ENCODE measurements at regions not wholly inside any gene's neighbourhood (a gene's known extent, or its start where the extent isn't known, plus 50 kb on each side); places are given as distances from the start of the nearest gene placed in this dataset.

DNA sequence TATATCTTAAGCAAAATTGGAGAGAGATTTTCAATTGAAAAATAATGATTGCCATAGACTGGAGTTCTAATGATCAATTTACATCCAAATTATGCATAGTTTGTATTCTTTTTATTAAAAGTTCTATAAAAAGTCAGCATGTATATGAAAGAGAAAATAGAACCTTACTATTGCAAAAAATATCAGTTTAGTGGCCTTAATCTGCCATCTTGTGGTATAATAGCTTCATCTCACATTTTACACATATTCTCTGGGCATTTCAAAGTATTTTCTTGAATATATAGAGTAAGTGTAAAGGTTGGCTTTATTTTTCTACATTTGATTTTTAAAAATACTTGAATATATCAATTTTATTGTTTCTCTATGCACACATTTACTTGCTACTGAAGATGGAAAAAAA is 1858.6 kb upstream of the CDH9 start:
- DNase-seq (no peak), ATAC-seq (replicated peaks) (no peak)
- Mint-ChIP-seq H3K27ac (no peak overlapping the region), H3K4me1 (no peaks in the 10 kb centered on the region), H3K4me3 (no peak overlapping the region), H3K9me3 (no peaks in the 10 kb centered on the region), H3K36me3 (no peaks in the 10 kb centered on the region), H3K27me3 (no peaks in the 10 kb centered on the region)

DNA sequence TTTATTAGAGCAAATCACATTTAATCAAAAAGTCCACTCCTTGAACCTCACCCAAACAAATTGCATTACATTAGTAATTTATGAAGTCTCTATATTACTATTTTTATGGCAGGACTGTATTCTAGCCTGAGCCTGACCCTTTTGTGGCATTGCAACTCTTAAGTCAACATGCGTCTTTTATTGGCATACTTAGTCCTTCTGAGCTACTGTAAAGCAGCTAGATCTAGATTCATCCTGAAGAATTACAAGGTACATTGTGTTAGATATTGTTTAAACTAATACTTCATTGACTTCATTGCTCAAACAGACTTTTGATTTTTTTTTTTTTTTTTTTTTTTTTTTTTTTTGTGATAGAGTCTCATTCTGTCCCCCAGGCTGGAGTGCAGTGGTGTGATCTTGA is 1842.5 kb upstream of the CDH9 start:
- Mint-ChIP-seq H3K9me3 (peaks cover 5 to 9% of the 10 kb centered on the region in 2 donors), H3K27me3 (no peaks in the 10 kb centered on the region), H3K36me3 (no peaks in the 10 kb centered on the region), H3K27ac (no peak overlapping the region), H3K4me1 (no peaks in the 10 kb centered on the region), H3K4me3 (no peak overlapping the region)
- DNase-seq: no peak
- no peak for ATAC-seq (replicated peaks)

GRCh38 chr5:28877050-28877449 is 1838.7 kb upstream of the CDH9 start:
- H3K27ac Mint-ChIP-seq: no peak overlapping the region
- peaks cover 0 to 5% of the 10 kb centered on the region in 2 donors for H3K9me3 Mint-ChIP-seq
- no peak for ATAC-seq (replicated peaks)
- H3K4me1 Mint-ChIP-seq: no peaks in the 10 kb centered on the region
- no peak for DNase-seq
- H3K4me3 Mint-ChIP-seq: no peak overlapping the region
- no peaks in the 10 kb centered on the region for H3K27me3 Mint-ChIP-seq
- H3K36me3 Mint-ChIP-seq: no peaks in the 10 kb centered on the region

GRCh38 chr5:28864006-28864405 is 1825.6 kb upstream of the CDH9 start:
- Mint-ChIP-seq H3K36me3 (no peaks in the 10 kb centered on the region), H3K27me3 (no peaks in the 10 kb centered on the region), H3K9me3 (peaks cover 0 to 3% of the 10 kb centered on the region in 2 donors), H3K4me3 (no peak overlapping the region), H3K4me1 (no peaks in the 10 kb centered on the region), H3K27ac (no peak overlapping the region)
- no peak for ATAC-seq (replicated peaks)
- no peak for DNase-seq

DNA sequence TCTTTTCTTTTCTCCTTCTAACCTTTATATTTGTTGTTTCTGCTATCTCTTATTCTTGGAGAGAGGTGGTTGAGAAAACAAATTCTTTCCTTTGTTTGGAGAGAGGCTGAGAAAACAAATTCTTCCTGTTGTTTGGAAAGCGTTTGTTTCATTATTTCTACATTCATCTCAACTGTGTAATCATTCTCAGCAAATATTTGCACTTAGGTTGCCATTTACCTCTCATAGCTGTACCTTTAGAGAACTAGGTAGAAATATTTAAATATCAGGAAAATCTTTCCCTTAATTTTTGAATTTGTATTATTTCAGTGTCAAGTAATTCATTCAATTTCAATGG is 1824.4 kb upstream of the CDH9 start:
- H3K27ac Mint-ChIP-seq: no peak overlapping the region
- no peaks in the 10 kb centered on the region for H3K27me3 Mint-ChIP-seq
- no peaks in the 10 kb centered on the region for H3K36me3 Mint-ChIP-seq

DNA sequence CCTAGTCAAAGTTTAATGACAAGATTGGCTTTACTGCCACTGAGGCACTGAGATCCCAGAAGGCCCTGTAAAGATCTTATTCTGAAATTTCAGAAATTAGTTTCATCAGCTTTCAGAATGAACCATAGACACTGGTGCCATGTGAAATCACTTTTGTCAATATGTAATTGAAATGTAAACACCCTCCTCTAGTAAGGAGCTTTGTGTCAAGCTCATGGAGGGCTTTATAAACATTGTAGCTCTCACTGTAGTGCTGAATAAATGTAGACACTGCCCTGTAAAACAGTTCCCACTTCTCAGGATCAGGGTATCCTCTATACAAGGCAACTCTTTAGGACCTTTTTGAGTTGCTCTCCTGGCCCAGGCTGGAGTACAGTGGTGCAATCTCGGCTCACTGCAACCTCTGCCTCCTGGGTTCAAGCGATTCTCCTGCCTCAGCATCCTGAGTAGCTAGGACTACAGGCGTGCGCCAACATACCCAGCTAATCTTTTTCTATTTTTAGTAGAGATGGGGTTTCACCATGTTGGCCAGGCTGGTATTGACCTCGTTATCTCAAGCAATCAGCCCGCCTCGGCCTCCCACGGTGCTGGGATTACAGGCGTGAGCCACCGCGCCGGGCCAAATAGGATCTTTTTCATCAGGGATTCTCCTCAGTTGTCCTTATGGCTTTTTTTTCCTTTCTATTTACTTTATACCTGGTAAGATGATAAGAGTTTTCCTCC is 1823.9 kb upstream of the CDH9 start:
- ATAC-seq (replicated peaks): no peak
- H3K4me3 Mint-ChIP-seq: no peak overlapping the region

More for the DNA sequence above, 1824.4 kb upstream of the CDH9 start:
- no peak for DNase-seq
- Mint-ChIP-seq H3K4me1 (no peaks in the 10 kb centered on the region), H3K9me3 (peaks cover 0 to 3% of the 10 kb centered on the region in 2 donors), H3K4me3 (no peak overlapping the region)
- no peak for ATAC-seq (replicated peaks)

DNA sequence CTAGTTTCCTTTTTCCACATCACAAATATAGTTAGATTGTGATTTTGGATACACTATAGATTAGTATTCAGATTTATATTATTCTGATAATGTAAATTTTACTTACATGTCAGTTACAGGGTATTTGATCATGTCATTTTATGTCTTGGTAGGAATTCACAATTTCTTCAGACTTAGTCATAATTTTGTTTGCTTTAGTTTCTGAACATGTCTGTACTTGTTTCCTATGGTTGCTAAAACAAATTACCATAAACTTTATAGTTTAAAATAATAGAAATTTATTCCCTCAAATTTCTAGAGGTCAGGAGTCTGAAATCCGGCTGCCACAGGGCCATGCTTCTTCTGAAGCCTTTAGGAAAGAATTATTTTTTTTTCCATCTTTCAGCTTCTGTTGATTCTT is 1817.2 kb upstream of the CDH9 start:
- no peaks in the 10 kb centered on the region for H3K27me3 Mint-ChIP-seq
- H3K27ac Mint-ChIP-seq: no peak overlapping the region
- no peaks in the 10 kb centered on the region for H3K36me3 Mint-ChIP-seq
- H3K4me1 Mint-ChIP-seq: no peaks in the 10 kb centered on the region
- DNase-seq (no peak), ATAC-seq (replicated peaks) (no peak)
- H3K9me3 Mint-ChIP-seq: peaks cover 0 to 1% of the 10 kb centered on the region in 2 donors
- no peak overlapping the region for H3K4me3 Mint-ChIP-seq

More for the DNA sequence above, 1823.9 kb upstream of the CDH9 start:
- H3K9me3 Mint-ChIP-seq: no peaks in the 10 kb centered on the region
- no peak overlapping the region for H3K27ac Mint-ChIP-seq
- H3K27me3 Mint-ChIP-seq: no peaks in the 10 kb centered on the region
- no peaks in the 10 kb centered on the region for H3K4me1 Mint-ChIP-seq
- DNase-seq: no peak
- H3K36me3 Mint-ChIP-seq: no peaks in the 10 kb centered on the region

GRCh38 chr5:28850320-28850921 is 1812.0 kb upstream of the CDH9 start:
- DNase-seq (no peak), ATAC-seq (replicated peaks) (no peak)
- no peaks in the 10 kb centered on the region for H3K4me1 Mint-ChIP-seq
- H3K36me3 Mint-ChIP-seq: no peaks in the 10 kb centered on the region
- no peaks in the 10 kb centered on the region for H3K27me3 Mint-ChIP-seq
- H3K9me3 Mint-ChIP-seq: peaks cover 1 to 5% of the 10 kb centered on the region in 2 donors
- no peak overlapping the region for H3K27ac Mint-ChIP-seq
- H3K4me3 Mint-ChIP-seq: no peak overlapping the region

DNA sequence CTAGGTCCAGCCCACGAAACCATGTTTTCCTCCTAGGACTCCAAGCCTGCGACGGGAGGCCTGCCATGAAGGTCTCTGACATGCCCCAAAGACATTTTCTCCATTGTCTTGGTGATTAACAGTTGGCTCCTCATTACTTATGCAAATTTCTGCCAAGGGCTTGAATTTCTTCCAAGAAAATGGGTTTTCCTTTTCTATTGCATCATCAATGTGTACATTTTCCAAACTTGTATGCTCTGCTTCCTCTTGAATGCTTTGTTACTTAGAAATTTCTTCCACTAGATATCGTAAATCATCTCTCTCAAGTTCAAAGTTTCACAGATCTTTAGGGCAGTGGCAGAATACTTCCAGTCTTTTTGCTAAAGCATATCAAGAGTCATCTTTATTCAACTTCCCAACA is 1792.7 kb upstream of the CDH9 start:
- ATAC-seq (replicated peaks): no peak
- no peak for DNase-seq
- peaks cover 5 to 7% of the 10 kb centered on the region in 2 donors for H3K9me3 Mint-ChIP-seq
- H3K4me3 Mint-ChIP-seq: no peak overlapping the region
- H3K36me3 Mint-ChIP-seq: no peaks in the 10 kb centered on the region
- H3K27ac Mint-ChIP-seq: no peak overlapping the region
- H3K4me1 Mint-ChIP-seq: no peaks in the 10 kb centered on the region
- no peaks in the 10 kb centered on the region for H3K27me3 Mint-ChIP-seq

DNA sequence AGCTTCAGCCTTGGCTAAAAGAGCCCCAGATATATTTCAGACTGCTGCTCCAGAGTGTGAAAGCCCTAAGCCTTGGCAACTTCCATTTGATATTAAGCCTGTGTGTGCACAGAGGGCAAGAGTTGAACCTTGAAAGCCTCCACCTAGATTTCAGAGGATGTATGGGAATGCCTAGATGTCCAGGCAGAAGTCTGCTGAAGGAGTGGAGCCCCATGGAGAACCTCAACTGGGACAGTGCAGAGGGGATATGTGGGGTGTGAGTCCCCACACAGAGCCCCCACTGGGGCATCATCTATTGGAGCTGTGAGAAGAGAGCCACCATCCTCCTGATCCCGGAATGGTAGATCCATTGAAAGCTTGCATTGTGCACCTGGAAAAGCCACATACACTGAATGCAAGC is 1784.8 kb upstream of the CDH9 start:
- Mint-ChIP-seq H3K27ac (no peak overlapping the region), H3K4me3 (no peak overlapping the region), H3K4me1 (no peaks in the 10 kb centered on the region), H3K27me3 (no peaks in the 10 kb centered on the region), H3K9me3 (peaks cover 5 to 13% of the 10 kb centered on the region in 2 donors), H3K36me3 (no peaks in the 10 kb centered on the region)
- ATAC-seq (replicated peaks): no peak
- DNase-seq: no peak

DNA sequence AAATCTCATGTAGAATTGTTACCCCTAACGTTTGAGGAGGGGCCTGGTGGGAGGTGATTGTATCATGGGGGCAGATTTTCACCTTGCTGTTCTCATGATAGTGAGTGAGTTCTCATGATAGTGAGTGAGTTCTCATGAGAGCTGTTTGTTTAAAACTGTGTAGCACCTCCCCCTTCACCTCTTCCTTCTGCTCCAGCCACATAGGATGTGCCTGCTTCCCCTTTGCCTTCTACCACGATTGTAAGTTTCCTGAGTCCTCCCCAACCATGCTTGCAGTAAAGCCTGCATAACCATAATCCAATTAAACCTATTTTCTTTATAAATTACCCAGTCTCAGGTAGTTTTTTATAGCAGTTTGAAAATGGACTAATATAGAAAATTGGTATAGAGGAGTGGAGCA is 1783.7 kb upstream of the CDH9 start:
- no peak for DNase-seq
- no peaks in the 10 kb centered on the region for H3K27me3 Mint-ChIP-seq
- peaks cover 5 to 15% of the 10 kb centered on the region in 2 donors for H3K9me3 Mint-ChIP-seq
- H3K27ac Mint-ChIP-seq: no peak overlapping the region
- H3K36me3 Mint-ChIP-seq: no peaks in the 10 kb centered on the region
- no peaks in the 10 kb centered on the region for H3K4me1 Mint-ChIP-seq
- H3K4me3 Mint-ChIP-seq: no peak overlapping the region
- ATAC-seq (replicated peaks): no peak

GRCh38 chr5:28810751-28811136 is 1772.4 kb upstream of the CDH9 start:
- Mint-ChIP-seq H3K4me1 (no peaks in the 10 kb centered on the region), H3K9me3 (peaks cover 0 to 4% of the 10 kb centered on the region in 2 donors), H3K4me3 (no peak overlapping the region), H3K27ac (no peak overlapping the region), H3K36me3 (no peaks in the 10 kb centered on the region), H3K27me3 (no peaks in the 10 kb centered on the region)
- DNase-seq (no peak), ATAC-seq (replicated peaks) (no peak)

DNA sequence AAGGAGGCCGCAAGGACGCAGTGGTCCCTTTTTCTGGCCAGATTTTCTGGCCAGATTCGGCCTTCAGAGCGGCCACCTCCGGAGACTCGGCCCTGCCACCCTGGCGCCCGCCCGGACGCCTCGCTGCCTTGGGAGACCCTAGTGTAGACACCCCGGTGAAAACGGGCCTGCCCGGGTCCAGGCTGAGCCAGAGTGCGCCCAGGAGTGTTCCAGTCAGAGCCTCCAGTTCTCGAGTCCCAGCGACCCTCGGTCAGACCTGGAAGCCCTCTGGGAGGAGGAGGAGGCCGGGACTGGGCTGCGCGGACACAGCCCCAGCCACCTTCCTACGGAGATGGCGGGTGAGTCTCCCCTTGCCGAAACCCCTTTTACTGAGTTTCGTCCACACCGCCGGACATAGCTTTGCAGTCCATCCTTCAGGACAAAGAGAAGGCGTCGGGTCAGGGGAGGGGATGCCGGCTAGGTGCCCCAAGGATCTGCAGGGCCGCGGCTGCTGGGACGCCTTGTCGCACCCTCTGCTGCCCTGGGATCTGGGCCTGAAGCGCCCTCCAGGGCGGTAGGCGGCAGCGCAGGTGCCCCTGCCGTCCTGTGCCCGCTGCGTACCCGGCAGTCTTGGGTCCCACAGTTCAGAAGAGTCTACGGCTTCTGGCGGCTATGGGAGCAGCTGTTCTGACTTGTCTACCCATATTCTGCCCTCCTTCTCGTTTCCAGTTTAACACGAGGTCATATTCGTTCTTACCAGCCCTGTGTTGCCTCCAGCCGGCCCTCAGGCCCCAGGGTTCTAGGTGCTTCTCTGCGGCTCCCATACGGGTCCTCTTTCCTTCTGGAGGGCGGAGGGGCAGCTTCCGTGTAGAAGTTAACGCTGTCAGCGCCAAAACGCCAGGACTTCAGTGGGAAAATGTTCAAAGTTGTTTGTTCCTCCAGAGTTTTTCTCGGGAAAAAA is 1771.7 kb upstream of the CDH9 start:
- no peak overlapping the region for H3K27ac Mint-ChIP-seq
- H3K4me1 Mint-ChIP-seq: no peaks in the 10 kb centered on the region
- H3K27me3 Mint-ChIP-seq: no peaks in the 10 kb centered on the region
- peaks cover 0 to 4% of the 10 kb centered on the region in 2 donors for H3K9me3 Mint-ChIP-seq
- ATAC-seq (replicated peaks) (no peak), DNase-seq (no peak)
- H3K4me3 Mint-ChIP-seq: no peak overlapping the region
- H3K36me3 Mint-ChIP-seq: no peaks in the 10 kb centered on the region

- H3K27me3 Mint-ChIP-seq: no peaks in the 10 kb centered on the region
- ATAC-seq (replicated peaks): no peak
- H3K36me3 Mint-ChIP-seq: no peaks in the 10 kb centered on the region
- no peak overlapping the region for H3K4me3 Mint-ChIP-seq
- H3K9me3 Mint-ChIP-seq: peaks cover 0 to 4% of the 10 kb centered on the region in 2 donors
- DNase-seq: no peak
- H3K27ac Mint-ChIP-seq: no peak overlapping the region
- no peaks in the 10 kb centered on the region for H3K4me1 Mint-ChIP-seq
Measured at GRCh38 chr5:28808967-28809810, 1770.8 kb upstream of the CDH9 start.
